BE2C (cell line): ENCODE measurements at regions not wholly inside any gene's neighbourhood (a gene's known extent, or its start where the extent isn't known, plus 50 kb on each side); places are given as distances from the start of the nearest gene placed in this dataset.

Source experiments
- DNase-seq: peaks from one replicate; pipeline ENCODE4 v3.0.0-alpha.2; 2020
- H3K27me3 ChIP-seq: fragments of 250-450 bp; sonication (Bioruptor Pico); 2 replicates; pipeline ENCODE4 v1.5.1; 2020; ENCODE audit warnings: mild to moderate bottlenecking
- H3K36me3 ChIP-seq: fragments of 250-450 bp; sonication (Bioruptor Pico); 2 replicates; pipeline ENCODE4 v1.5.1; 2020; ENCODE audit warnings: mild to moderate bottlenecking
- H3K4me1 ChIP-seq: fragments of 250-450 bp; sonication (Bioruptor Pico); 2 replicates; pipeline ENCODE4 v1.5.1; 2020
- H3K4me3 ChIP-seq: 2 replicates; pipeline ENCODE4 v1.5.1; 2011; ENCODE audit warnings: low read depth, low read length
- H3K9me3 ChIP-seq: fragments of 250-450 bp; sonication (Bioruptor Pico); 2 replicates; pipeline ENCODE4 v1.5.1; 2020
- TF ChIP-seq, protein P1 (sequence below): IDR thresholded peaks from 2 replicates; pipeline ENCODE4 v1.5.1; 2012; ENCODE audit warnings: mild to moderate bottlenecking, low read depth, low read length

GRCh38 chr2:105953942-105954341 lies 209.2 kb downstream of the NCK2 start:
- Histone ChIP-seq H3K9me3 (no peaks in the 10 kb centered on the region), H3K27me3 (no peaks in the 10 kb centered on the region), H3K4me3 (no peak overlapping the region), H3K36me3 (no peaks in the 10 kb centered on the region), H3K4me1 (no peaks in the 10 kb centered on the region)
- TF ChIP-seq, protein P1, sequence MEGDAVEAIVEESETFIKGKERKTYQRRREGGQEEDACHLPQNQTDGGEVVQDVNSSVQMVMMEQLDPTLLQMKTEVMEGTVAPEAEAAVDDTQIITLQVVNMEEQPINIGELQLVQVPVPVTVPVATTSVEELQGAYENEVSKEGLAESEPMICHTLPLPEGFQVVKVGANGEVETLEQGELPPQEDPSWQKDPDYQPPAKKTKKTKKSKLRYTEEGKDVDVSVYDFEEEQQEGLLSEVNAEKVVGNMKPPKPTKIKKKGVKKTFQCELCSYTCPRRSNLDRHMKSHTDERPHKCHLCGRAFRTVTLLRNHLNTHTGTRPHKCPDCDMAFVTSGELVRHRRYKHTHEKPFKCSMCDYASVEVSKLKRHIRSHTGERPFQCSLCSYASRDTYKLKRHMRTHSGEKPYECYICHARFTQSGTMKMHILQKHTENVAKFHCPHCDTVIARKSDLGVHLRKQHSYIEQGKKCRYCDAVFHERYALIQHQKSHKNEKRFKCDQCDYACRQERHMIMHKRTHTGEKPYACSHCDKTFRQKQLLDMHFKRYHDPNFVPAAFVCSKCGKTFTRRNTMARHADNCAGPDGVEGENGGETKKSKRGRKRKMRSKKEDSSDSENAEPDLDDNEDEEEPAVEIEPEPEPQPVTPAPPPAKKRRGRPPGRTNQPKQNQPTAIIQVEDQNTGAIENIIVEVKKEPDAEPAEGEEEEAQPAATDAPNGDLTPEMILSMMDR: no peak
- no peak for DNase-seq

DNA sequence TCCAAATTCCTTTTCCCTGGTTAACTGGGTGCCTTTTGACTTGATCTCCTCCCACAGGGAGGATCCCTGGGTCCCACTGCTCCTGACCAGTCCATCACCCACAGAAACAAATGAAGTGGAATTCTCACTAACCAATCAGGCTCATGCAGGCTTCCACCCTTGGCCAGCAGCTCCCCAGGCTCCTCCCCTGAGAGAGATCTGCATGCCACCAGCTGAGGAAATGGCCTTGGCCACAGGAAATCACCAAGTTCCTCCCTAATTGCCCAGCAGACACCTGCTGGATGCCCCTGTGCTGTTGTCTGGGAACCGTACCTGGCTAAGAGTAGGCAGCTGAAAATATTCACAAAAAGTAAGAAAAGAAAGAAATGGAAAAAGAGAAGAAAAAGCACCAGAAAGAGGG lies 207.4 kb downstream of the NCK2 start:
- Histone ChIP-seq H3K4me3 (no peak overlapping the region), H3K4me1 (no peaks in the 10 kb centered on the region), H3K9me3 (no peaks in the 10 kb centered on the region), H3K27me3 (no peaks in the 10 kb centered on the region), H3K36me3 (no peaks in the 10 kb centered on the region)
- TF ChIP-seq, protein P1: no peak
- DNase-seq: no peak

DNA sequence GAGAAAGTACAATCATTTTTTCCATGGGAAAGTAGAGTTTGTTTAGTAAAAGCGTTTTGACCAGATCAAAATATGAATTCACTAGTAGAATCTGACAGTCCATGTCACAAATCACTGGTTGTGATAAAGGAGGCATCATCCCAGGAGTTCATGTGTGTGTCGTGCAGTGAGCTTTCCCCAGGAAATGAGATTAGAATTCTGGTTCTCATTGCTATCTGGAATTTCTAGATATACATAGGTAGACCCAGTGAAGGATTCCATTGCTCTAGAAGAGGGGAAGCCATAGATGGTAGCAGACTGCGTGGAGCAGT lies 206.6 kb downstream of the NCK2 start:
- Histone ChIP-seq H3K36me3 (no peaks in the 10 kb centered on the region), H3K9me3 (no peaks in the 10 kb centered on the region), H3K27me3 (no peaks in the 10 kb centered on the region), H3K4me1 (no peaks in the 10 kb centered on the region), H3K4me3 (no peak overlapping the region)
- TF ChIP-seq, protein P1: no peak
- no peak for DNase-seq

DNA sequence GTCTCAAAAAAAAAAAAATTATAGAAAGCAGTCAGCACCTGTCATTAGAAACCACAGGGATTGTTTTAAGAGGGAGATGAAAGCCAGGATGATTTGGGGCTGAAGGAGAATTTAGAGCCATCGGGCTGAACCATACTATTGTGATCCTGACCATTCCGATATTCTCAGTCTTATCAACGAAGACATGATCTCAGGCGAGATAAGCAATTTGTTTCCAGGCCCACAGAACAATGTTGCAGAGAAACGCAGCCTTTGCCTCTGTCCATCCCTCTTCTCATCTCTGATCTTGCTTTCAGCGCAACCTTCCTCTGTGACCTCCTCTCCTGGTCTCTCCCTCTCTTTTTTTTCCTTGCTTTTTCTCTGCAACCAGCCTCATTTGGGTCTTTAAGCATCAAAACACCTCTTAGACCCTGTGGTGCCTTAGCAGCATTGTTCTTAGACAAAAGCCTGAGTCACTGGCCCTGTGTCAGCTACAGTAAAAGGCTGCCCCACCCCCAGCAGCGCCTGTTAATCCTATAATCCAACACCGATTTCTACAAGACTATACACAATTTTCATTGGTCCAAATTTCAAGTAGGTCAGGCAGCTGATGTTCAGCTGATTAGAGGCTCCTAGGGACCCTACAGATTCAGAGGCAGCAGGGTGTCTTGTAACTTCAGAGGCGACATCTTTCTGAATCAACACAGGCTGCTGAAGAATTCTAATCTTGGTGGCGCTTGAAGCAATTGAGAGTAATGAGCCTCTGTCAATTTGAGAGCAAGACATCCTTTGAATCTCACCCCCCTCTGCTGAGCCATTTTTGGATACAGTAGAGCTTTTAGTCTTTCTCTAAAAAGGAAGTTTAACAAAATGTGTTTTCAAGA lies 206.0 kb downstream of the NCK2 start:
- no peak for DNase-seq
- Histone ChIP-seq H3K4me3 (no peak overlapping the region), H3K27me3 (no peaks in the 10 kb centered on the region), H3K4me1 (no peaks in the 10 kb centered on the region), H3K36me3 (no peaks in the 10 kb centered on the region), H3K9me3 (no peaks in the 10 kb centered on the region)
- TF ChIP-seq, protein P1: no peak

DNA sequence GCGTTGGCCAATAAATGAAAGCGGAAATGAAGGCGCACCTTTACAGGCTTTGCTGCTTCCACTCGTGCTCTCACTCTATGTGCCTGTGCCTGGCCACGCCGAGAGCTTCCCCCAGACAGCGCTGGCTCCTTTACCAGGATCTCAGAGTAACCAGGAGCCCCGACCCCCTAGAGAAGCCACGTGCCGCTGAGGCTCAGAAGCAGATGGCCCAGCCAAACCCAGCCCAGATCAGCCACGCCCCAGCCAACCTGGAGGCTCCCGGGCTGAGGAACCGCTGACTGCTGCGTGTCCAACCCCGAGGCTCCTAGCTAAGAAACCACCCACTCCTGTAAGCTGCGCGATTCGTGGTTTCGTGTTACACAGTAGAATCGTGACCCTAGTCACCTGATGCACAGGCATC lies 199.3 kb downstream of the NCK2 start:
- no peaks in the 10 kb centered on the region for H3K27me3 ChIP-seq

More for the DNA sequence above, 199.3 kb downstream of the NCK2 start:
- H3K4me3 ChIP-seq: no peak overlapping the region
- no peaks in the 10 kb centered on the region for H3K36me3 ChIP-seq
- DNase-seq: no peak
- no peaks in the 10 kb centered on the region for H3K4me1 ChIP-seq
- no peaks in the 10 kb centered on the region for H3K9me3 ChIP-seq
- TF ChIP-seq, protein P1: no peak
